ENCODE measurements at regions not wholly inside any gene's neighbourhood (a gene's known extent, or its start where the extent isn't known, plus 50 kb on each side); places are given as distances from the start of the nearest gene placed in this dataset.
A peak's percentile ranks its signal among the peaks of the same experiment; 100 is the strongest.
"Not testable (repeated sequence)": the region's sequence is repeated elsewhere in the genome, so short reads cannot be mapped to it uniquely, and the experiment has no call there.

DNA sequence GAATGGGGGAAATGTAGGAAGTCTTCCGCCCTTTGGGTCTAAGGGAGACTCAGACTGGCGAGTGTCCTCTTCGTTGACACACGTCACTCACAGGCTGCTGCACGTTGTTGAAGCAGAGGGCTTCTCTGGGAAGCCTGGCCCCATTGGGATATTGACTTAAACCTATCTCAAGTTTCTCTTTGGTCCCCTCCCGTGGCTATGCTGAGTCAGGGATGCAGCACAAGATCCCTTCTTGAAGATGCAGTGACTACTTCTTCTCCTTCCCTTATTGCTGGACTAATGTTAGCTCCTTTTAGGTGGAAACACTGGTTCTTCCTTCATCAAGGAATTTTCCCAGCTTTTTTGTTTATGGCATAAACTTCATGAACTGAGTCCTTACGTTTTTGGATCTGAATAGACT, 89.8 kb upstream of the CCDC71L start:
- no peak for DNase-seq

- no peak for DNase-seq
These were observed 91.4 kb upstream of the CCDC71L start for GRCh38 chr7:106752367-106752766.

- not testable (repeated sequence) for DNase-seq
These were observed 94.1 kb upstream of the CCDC71L start for GRCh38 chr7:106755024-106755423.

DNA sequence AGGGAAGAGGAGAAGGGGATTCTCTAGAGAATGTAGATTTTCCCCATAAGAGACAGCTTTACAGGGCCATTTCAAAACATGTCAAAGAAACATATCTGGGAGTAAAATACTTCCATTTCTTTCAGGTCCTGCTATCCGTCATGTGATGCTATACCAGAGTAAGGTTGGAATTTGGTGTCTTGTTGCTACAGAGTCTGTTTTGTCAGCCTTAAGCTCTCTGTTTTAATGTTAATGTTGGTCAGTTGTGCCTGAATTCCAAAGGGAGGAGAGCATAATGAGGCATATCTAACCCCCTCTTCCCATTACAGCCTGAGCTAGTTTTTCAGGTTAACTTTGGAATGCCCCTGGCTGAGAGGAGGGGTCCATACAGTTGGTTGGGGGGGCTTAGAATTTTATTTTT, 94.7 kb upstream of the CCDC71L start:
- DNase-seq = no peak

DNA sequence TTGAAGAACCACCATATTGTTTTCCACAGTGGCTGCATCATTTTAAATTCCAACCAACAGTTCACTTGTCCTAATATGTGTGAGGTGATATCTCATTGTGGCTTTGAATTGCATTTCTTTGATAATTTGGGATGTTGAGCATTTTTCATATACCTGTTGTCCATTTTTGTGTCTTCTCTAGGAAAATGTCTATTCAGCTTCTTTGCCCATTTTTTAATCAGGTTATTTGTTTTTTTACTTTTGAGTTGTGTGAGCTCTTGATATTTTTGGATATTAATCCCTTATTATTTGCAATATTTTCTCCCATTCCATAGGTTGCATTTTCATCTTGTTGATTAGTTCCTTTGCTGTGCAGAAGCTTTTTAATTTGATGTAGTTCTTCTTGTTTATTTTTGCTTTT, 95.1 kb upstream of the CCDC71L start:
- no peak for DNase-seq

- no peak for DNase-seq
These were observed 95.9 kb upstream of the CCDC71L start for GRCh38 chr7:106756884-106757283.

DNA sequence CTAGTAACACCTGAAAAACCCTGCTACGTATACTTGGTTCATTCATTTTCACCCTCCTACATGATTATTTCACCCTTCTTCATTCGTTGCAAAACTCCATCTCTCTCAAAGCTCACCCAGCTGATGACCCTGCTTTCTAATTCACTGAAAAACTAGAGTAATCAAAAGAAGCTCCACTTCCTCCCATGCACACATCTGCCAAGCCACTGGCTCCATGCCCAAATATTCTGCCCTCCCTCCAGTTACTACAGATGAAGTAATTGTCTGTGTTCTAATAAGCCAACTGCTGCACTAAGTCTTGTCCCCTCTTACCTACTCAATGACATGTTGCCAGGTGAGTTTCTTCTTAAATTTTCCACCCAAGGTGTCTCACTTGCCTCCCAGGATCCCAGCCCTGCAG, 96.9 kb upstream of the CCDC71L start:
- DNase-seq = no peak

GRCh38 chr7:106762845-106763244, 101.9 kb upstream of the CCDC71L start:
- DNase-seq = not testable (repeated sequence)

DNA sequence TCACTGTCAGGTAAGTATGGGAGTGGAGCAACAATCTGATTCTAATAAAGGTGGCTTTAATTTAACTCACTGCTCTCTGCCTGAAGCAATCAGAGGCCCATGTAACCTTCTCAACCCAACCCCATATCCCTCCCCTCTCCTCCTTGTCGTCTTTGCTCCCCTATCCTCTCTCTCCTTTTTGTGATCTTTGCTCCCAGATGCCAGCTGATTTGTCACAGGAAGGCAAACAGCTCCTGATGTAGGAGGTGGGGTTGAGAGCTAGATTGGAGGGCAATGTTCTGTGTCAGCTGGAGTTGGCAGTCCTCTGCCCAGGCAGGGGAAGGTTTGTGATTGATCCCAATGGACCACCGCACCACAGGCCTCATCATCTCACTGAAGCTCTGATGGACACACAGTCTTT, 101.4 kb upstream of the PIK3CG start:
- DNase-seq = no peak

DNA sequence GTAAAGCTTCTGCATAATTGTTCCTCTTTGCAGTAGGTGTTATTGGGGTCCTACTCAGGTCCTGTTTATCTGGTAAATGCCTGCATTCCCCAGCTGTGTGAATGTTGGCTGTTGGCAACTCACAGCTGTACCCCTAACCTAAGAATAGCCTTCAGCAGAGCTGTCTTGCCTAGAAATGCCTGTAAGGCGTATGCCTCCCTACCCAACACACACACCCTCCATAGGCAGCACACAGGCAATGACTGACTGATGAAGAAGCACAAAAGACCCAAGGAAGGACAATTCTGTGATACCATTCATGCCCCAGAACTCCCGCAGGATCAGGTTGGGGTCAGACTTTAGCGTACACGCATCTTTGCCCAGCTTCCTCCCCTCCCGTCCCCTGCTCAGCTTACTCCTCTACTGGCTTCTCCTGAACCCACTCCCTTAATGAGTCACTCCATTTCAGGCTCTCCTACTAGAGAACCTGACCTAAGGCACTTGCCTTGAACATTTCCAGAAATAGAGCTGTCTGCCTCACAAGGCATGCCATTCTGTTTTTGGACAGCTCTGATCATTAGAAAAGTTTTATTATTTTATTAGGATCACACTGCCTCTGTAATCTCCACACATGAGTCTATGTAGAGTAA, 99.2 kb upstream of the PIK3CG start:
- no peak for DNase-seq

- no peak for DNase-seq
These were observed 98.5 kb upstream of the PIK3CG start for GRCh38 chr7:106766551-106766950.

GRCh38 chr7:106767078-106767477, 98.0 kb upstream of the PIK3CG start:
- no peak for DNase-seq

GRCh38 chr7:106767498-106768323, 97.4 kb upstream of the PIK3CG start:
- peak; percentile 15 for DNase-seq

- no peak for DNase-seq
These were observed 96.7 kb upstream of the PIK3CG start for GRCh38 chr7:106768324-106768751.

DNA sequence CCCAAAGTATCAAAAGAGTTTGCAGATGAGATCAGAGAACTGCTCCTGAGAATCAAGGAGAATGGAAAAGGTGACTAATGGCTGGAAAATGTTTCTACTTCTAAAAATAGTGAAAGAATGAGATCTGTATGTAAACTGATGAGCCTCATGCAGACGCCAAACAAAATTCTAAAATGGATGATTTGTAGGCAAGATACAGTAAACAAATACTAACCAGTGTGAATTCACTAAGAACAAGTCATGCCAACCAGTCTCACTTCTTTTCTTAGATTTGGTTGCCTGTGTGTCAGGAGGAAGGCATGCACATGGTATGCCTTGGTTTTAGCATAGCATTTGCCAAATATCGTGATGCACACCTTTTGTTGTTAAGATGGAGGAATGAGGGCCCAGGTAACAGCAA, 94.9 kb upstream of the PIK3CG start:
- no peak for DNase-seq

DNA sequence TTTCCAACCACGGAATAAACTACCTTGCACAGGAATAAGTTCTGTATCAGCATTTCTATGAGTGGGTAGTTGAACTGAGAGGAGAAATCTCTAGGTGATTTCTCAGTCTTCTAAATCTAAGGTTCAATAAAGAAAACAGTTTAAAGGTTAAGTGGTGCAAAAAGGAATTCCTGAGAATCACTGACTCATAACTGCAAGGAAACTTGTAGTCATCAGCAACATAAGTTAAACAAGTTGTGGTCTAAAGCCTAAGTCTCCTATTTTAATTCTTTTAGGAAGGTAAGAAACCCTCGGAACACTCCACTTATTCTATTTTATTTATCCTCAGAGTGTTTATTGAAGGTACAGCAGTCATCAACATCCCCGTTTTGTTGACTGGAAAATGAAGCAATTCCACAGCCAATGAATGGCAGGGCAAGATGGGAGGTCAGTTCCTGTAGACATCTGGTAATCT, 92.4 kb upstream of the PIK3CG start:
- DNase-seq = peak; percentile 51

GRCh38 chr7:106773228-106773627, 91.9 kb upstream of the PIK3CG start:
- no peak for DNase-seq

GRCh38 chr7:106773721-106774120, 91.4 kb upstream of the PIK3CG start:
- no peak for DNase-seq

DNA sequence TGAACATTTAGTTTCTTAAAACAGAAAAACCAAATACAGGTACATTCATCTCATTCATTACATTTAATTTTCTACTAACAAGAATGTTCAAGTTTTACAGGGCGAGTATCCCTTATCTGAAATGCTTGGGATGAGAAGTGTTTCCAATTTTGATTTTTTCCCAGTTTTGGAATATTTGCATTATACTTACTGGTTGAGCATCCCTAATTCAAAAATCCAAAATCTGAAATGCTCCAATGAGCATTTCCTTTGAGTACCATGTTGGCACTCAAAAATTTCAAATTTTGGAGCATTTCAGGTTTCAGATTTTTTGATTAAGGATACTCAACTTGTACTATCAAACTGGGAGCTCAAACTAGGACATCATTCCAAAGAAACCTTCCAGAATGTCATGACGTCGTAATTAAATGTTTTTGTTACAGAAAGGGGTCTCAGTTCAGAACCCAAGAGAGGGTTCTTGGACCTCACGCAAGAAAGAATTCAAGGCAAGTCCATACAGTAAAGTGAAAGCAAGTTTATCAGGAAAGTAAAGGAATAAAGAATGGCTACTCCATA, 90.8 kb upstream of the PIK3CG start:
- DNase-seq = no peak

DNA sequence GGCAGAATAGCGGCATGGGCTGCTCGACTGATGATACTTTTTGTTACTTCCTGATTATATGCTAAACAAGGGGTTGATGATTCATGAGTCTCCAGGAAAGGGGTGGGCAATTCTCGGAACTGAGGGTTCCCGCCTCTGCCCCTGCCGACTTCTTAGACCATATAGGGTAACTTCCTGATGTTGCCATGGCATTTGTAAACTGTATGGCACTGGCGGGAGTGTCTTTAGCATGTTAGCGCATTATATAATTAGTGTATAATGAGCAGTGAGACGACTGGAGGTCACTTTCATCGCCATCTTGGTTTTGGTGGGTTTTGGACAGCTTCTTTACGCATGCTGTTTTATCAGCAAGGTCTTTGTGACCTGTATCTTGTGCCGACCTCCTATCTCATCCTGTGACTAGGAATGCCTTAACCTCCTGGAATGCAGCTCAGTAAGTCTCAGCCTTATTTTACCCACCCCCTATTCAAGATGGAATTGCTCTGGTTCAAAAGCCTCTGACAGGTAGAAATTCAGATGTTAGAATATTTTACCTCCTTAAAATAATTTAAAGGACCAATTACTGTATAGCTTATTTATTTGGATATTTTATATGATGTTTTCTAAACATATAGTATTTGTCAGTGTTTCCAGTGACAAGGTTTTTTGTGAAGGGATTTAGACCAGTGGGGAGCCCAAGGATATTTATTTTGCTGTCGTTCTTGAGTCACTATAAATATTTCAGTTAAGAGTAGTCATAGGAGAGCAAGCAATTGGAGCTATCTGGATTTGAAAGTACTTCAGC, 90.1 kb upstream of the PIK3CG start:
- no peak for DNase-seq

DNA sequence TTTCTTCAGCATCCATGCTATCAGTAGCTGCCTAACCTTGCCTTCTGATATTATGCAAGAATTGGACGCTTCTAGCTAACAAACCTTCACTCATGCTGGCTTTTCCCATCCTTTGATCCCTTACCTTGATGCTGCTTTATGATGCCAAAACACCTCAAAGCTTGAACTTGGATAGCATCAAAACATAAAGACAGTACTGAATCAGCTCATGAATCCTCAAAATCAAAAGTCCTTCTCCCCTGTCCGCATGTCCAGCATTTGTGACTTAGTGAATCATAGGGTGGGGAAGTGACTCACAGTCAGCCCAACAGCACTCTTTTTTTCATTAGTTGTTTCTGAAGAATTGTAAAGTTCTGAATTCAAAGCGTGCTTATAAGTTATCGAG, 89.5 kb upstream of the PIK3CG start:
- peak; percentile 19 for DNase-seq

- no peak for DNase-seq
These were observed 89.0 kb upstream of the PIK3CG start for GRCh38 chr7:106775975-106776607.
